GM19328 (cell line): ENCODE measurements at regions not wholly inside any gene's neighbourhood (a gene's known extent, or its start where the extent isn't known, plus 50 kb on each side); places are given as distances from the start of the nearest gene placed in this dataset.
"Not testable (repeated sequence)": the region's sequence is repeated elsewhere in the genome, so short reads cannot be mapped to it uniquely, and the experiment has no call there.

ENCODE experiments used
- ATAC-seq: cut with Tn5 transposase; IDR thresholded peaks from one replicate; pipeline ENCODE4 v1.9.1; 2021; ENCODE audit warnings: mild to moderate bottlenecking, moderate library complexity; ENCODE audit not compliant: unreplicated experiment

GRCh38 chr5:40453689-40454088, 226.0 kb upstream of the PTGER4 start:
- no peak for ATAC-seq

GRCh38 chr5:40452874-40453624, 226.7 kb upstream of the PTGER4 start:
- no peak for ATAC-seq

DNA sequence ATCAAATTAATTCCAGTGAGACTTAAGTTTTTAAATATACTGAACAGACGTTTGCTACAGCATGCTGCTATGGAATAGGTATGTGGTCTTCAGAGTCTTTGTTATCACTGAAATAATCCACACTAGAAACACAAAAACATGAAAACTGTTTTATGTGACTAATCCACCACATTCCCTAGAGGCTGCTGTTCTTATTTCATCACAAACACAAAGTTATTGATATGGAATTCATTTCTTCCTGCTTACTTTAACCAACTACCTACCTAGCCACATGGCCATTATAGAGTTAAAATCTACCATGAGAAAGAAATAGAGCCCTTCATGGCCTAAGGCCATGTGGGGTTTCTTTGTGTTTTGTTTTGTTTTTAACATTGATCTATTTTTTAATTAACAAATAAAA, 232.3 kb upstream of the PTGER4 start:
- no peak for ATAC-seq

DNA sequence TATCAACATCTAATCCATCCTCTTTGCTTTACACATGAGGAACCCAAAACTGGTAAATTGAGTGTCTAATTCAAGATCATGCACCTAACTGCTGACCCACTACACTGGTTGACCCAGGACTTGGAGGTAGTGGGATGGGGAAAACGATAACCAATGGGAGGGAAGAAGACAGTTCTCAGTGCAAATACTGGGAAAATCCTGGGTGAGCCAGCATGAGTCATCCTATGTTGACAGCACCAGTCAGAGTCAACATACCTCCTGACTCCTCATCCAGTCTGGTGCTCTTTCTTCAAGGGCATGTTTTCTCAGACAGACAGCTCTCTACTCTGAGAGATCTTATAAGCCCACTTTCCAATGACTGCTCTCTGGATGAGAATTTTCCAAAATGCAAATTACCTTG, 232.8 kb upstream of the PTGER4 start:
- no peak for ATAC-seq

DNA sequence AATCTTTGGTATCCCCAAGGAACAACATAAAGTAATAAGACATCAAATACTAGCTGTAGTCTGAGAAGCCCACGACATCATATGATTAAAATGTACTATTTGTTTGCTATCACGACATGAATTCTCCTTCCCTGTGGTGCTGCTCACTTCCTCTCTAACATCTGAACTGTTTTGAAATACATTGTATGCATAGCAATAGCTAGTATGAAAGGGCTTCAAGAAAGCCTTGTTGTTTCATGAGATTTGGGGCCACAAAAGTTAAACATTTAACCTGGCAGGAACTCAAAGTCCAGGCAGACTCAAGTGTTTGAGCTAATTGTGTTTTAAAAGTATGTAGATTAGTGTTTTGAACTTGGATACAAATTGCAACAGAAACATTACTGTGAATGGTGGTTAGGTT, 237.4 kb upstream of the PTGER4 start:
- no peak for ATAC-seq

DNA sequence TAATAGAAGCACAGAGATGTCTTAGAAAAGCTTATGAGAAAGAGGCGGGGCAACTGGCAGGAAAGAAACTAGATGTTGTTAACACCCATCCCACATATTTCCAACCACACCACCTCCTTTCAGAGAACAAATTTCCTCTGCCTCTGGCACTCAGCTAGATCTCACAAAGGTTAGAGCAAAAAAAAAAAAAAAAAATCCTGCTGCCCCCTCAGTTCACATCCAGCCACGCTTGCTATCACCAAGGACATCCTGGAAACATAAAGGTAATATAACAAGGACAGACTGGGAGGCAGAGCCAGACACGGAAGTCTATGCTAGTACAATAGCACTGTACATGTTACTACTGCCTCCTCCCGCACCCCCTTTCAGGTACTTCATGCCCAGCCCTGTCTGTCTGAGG, 238.0 kb upstream of the PTGER4 start:
- no peak for ATAC-seq

DNA sequence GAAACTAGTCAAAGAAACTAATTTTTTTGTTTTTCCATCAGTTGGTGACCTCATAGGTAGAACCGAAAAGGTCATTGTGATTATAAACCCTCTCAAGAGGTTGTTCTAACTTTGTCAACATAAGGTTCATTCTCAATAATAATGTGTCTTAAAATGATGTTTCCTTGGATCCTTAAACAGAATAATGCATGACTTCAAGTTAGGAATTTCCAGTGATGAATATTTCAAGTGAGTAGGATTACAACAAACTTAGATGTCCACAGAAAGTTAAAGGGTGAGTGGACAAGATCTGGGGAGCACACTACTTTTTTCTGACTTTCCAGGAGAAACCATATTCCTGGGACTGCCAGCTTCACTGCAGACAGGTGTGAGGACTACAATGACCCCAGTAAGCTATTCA, 239.0 kb upstream of the PTGER4 start:
- ATAC-seq: no peak

- not testable (repeated sequence) for ATAC-seq
Observed at GRCh38 chr5:40439103-40439502, 240.6 kb upstream of the PTGER4 start.

- ATAC-seq: not testable (repeated sequence)
Observed at GRCh38 chr5:40438646-40439045, 241.1 kb upstream of the PTGER4 start.

- peak; percentile 44 for ATAC-seq
Observed at GRCh38 chr5:40437452-40437861, 242.3 kb upstream of the PTGER4 start.

GRCh38 chr5:40436535-40437237, 243.0 kb upstream of the PTGER4 start:
- peak; percentile 40 for ATAC-seq

DNA sequence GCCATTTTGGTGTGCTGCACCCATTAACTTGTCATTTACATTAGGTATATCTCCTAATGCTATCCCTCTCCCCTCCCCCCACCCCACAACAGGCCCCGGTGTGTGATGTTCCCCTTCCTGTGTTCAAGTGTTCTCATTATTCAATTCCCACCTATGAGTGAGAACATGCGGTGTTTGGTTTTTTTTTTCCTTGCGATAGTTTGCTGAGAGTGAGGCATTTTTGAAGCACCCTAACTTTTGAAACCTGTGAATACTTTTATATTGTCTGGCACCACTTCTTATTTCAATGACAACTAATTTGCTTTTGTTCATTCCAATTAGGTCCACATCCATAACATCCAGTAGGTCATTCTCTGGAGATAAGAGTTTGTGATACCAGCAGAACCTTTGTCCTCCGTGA, 244.0 kb upstream of the PTGER4 start:
- not testable (repeated sequence) for ATAC-seq

GRCh38 chr5:40432836-40433235, 246.9 kb upstream of the PTGER4 start:
- no peak for ATAC-seq

GRCh38 chr5:40431734-40432133, 248.0 kb upstream of the PTGER4 start:
- no peak for ATAC-seq

DNA sequence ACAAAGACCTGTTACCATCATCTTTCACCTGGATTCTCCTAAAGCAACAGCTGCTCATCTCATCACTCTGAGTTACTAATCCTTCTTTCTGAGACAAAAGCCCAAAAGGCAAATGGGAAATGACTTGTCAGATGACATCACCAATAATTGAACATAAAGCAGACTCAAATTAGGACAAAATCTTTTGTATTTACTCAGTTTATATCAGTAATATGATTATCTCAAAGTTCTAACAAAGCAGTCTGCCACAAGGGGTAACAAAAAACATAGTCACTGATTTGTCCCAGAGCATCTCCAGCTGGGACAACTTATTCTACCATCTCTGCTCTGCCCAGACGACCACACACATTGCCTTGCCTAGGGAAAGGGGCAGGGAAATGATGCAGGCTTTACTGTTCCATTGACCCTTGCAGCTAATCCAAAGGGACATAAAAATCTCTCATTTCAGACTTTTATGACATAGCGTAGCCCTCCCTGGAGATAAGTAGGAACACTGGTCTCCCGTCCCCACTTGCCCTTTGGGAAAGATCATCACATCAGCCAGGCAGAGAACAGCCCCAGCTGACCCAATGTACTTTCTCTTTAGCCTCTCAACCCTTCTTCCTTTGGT, 249.5 kb upstream of the PTGER4 start:
- no peak for ATAC-seq

DNA sequence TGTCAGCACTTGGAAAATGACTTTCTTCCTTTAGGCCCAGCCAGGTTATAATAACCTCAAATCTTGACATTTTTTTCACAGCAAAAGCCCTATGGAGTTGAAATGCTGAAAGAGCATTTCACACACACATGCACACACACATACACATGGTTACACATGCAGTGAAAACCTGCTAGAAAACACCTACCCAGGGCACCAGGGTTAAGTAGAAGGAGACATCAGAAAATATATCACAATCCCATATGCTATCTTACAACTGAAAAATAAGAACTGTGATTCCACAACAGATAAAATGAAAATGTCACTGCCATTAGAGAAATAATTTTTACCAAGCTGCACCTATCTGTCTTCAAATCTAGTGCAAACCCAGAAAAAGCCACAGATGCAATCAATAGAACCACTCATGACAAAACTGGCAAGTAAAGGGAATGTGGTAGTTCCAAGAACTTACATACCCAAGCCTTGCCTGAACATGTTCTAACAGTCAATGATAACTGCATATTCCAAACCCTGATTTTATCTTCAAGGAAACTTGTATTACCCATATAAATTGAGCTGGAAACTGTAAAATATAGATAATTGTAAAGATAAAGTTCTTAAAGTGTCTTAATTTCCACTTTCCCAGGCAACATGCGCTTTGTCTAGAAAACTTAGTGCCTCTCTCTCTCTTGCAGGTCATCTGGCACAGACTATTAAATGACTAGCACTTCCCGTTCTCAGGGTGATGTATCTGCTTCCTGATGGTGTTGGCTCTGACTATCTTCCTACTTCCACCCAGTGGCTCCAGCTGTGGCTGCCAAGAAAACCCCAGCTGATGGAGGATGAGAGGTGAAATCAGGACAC, 250.2 kb upstream of the PTGER4 start:
- ATAC-seq: no peak

GRCh38 chr5:40428815-40429214, 250.9 kb upstream of the PTGER4 start:
- no peak for ATAC-seq

- ATAC-seq: no peak
Observed at GRCh38 chr5:40428126-40428525, 251.6 kb upstream of the PTGER4 start.

- ATAC-seq: not testable (repeated sequence)
Observed at GRCh38 chr5:40417046-40417810, 262.5 kb upstream of the PTGER4 start.

DNA sequence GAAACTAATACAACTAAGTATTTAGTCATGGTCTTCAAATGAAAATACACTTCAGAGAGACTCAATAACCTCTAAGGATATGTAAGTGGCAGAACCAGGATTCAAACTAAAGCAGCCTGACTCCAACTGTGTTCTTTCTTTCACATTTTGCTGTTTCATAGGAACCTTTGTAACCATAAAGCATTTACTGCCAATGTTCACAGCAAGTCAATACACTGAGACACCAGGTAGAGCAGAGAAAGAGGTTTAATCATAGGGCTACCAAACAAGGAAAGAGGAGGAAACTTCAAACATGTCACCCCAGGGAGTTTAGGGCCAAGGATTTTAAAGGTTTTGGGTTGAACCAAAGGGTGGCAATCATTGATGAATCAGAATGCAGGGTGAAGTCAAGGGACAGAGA, 263.1 kb upstream of the PTGER4 start:
- ATAC-seq: no peak
